ENCODE measurements at regions not wholly inside any gene's neighbourhood (a gene's known extent, or its start where the extent isn't known, plus 50 kb on each side); places are given as distances from the start of the nearest gene placed in this dataset.

DNA sequence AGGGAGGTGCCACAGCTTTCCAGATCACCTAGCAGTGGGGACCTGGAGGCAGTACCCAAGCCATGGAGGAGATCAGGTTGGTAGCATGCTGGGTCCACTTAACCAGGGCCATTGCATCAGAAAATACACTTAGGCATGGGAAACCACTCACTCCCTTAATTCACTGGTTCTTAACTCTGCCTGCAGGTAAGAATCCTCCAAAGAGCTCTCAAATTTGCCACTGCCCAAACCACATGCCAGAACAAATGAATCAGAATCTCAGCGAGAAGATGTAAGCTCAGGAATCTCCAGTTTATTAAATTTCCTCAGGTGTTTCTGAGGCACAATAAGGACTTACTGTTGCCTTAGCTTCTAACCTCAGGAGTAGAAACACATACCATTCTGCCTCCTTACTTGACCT is 327.7 kb upstream of the RASGEF1B start:
- DNase-seq (ENCODE audit: extremely low spot score): no peak
- no peak overlapping the region for H3K4me3 ChIP-seq
- H3K36me3 ChIP-seq: no peaks in the 10 kb centered on the region
- no peak overlapping the region for H3K27ac ChIP-seq (replicated peaks in 1 of 4)
- intact Hi-C loops (cut with DNase I): no loop called here
- TF ChIP-seq EP300 (IDR thresholded peaks at IDR 0.05) (no peak), POLR2AphosphoS5 (IDR thresholded peaks at IDR 0.05) (no peak), POLR2A (IDR thresholded peaks at IDR 0.05; ENCODE audit: low read depth) (no peak)
- TF ChIP-seq, protein P1, sequence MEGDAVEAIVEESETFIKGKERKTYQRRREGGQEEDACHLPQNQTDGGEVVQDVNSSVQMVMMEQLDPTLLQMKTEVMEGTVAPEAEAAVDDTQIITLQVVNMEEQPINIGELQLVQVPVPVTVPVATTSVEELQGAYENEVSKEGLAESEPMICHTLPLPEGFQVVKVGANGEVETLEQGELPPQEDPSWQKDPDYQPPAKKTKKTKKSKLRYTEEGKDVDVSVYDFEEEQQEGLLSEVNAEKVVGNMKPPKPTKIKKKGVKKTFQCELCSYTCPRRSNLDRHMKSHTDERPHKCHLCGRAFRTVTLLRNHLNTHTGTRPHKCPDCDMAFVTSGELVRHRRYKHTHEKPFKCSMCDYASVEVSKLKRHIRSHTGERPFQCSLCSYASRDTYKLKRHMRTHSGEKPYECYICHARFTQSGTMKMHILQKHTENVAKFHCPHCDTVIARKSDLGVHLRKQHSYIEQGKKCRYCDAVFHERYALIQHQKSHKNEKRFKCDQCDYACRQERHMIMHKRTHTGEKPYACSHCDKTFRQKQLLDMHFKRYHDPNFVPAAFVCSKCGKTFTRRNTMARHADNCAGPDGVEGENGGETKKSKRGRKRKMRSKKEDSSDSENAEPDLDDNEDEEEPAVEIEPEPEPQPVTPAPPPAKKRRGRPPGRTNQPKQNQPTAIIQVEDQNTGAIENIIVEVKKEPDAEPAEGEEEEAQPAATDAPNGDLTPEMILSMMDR (IDR thresholded peaks at IDR 0.05): no peak
- 90% methylated on average over 1 of the region's 1 CpG for WGBS
- H3K9me3 ChIP-seq: no peaks in the 10 kb centered on the region
- H3K27me3 ChIP-seq: no peaks in the 10 kb centered on the region
- no peaks in the 10 kb centered on the region for H3K4me1 ChIP-seq

- Histone ChIP-seq H3K27ac (replicated peaks in 1 of 4) (no peak overlapping the region), H3K27me3 (no peaks in the 10 kb centered on the region), H3K4me1 (no peaks in the 10 kb centered on the region), H3K36me3 (no peaks in the 10 kb centered on the region), H3K4me3 (no peak overlapping the region), H3K9me3 (no peaks in the 10 kb centered on the region)
- 88% methylated on average over 1 of the region's 1 CpG for WGBS
- no peak for TF ChIP-seq POLR2A (IDR thresholded peaks at IDR 0.05; ENCODE audit: low read depth)
- TF ChIP-seq POLR2AphosphoS5 (IDR thresholded peaks at IDR 0.05): no peak
- no peak for TF ChIP-seq EP300 (IDR thresholded peaks at IDR 0.05)
- TF ChIP-seq, protein P1 (IDR thresholded peaks at IDR 0.05): no peak
- intact Hi-C loops (cut with DNase I): no loop called here
- no peak for DNase-seq (ENCODE audit: extremely low spot score)
These were observed 325.3 kb upstream of the RASGEF1B start for GRCh38 chr4:81796790-81797528.

- no peaks in the 10 kb centered on the region for H3K36me3 ChIP-seq
- no peak overlapping the region for H3K27ac ChIP-seq (replicated peaks in 1 of 4)
- intact Hi-C loops (cut with DNase I): no loop called here
- H3K4me3 ChIP-seq: no peak overlapping the region
- H3K9me3 ChIP-seq: no peaks in the 10 kb centered on the region
- DNase-seq (ENCODE audit: extremely low spot score): no peak
- no peak for TF ChIP-seq EP300 (IDR thresholded peaks at IDR 0.05)
- no peaks in the 10 kb centered on the region for H3K4me1 ChIP-seq
- H3K27me3 ChIP-seq: no peaks in the 10 kb centered on the region
These were observed 320.8 kb upstream of the RASGEF1B start for GRCh38 chr4:81792521-81792920.

DNA sequence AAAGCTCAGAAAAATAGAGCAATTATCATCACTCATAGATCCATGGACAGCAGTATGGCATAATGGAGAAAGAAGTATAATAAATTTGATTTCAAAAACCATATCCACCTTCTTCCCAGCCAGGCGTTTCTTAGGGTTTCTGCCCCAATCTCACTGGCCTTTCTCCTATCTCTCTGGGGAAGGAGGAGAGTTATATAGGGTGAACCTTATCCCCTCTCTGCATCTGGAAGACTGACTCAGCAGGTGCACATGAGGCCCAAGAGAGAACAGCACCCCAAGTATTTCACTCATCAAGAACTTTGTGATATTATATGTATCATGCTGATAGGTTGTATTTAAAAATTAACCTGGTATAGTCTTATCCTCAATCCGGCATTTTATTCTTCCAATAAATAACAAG is 318.8 kb upstream of the RASGEF1B start:
- TF ChIP-seq, protein P1 (IDR thresholded peaks at IDR 0.05): no peak
- no peak for TF ChIP-seq POLR2A (IDR thresholded peaks at IDR 0.05; ENCODE audit: low read depth)
- no peak for TF ChIP-seq EP300 (IDR thresholded peaks at IDR 0.05)
- no peak for TF ChIP-seq POLR2AphosphoS5 (IDR thresholded peaks at IDR 0.05)
- no peaks in the 10 kb centered on the region for H3K27me3 ChIP-seq
- DNase-seq (ENCODE audit: extremely low spot score): no peak
- no peaks in the 10 kb centered on the region for H3K36me3 ChIP-seq
- 40% methylated on average over 2 of the region's 2 CpGs for WGBS
- no peaks in the 10 kb centered on the region for H3K9me3 ChIP-seq
- H3K27ac ChIP-seq (replicated peaks in 1 of 4): no peak overlapping the region
- intact Hi-C loops (cut with DNase I): no loop called here
- H3K4me3 ChIP-seq: no peak overlapping the region
- H3K4me1 ChIP-seq: peaks cover 0 to 12% (median 9%) of the 10 kb centered on the region in 4 donors

DNA sequence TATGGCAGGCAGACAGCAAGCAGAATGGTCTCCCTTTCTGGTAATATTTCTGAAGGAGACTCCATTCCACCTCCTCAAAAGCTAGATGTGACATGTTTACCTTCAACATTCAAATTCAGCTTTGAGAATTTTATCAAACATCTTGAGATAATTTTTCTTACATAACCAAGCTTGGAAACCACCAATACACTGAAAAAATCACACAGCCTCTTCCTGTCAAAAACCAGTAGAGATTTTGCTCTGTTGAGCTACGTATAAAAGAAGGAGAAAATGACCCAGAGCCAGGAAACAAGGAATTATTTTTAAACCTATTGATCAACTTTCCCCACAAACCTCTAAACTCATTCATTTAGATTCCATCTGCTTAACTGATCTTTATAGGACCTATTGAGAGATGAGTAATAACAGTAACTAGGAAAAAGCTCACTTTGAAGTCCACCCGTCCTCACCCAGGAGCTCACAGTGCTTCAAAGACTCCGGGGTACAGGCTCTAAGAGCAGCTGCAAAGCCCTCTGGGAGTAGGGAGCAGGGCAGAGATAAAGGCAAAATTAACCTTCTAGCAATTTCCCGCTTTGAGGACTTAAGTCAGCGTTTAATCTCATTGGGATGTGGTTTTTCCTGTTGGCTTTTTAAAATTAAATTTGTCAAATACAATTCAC is 318.2 kb upstream of the RASGEF1B start:
- Histone ChIP-seq H3K9me3 (no peaks in the 10 kb centered on the region), H3K27me3 (no peaks in the 10 kb centered on the region), H3K4me3 (no peak overlapping the region), H3K36me3 (no peaks in the 10 kb centered on the region), H3K4me1 (peaks cover 0 to 12% (median 9%) of the 10 kb centered on the region in 4 donors), H3K27ac (replicated peaks in 1 of 4) (no peak overlapping the region)
- intact Hi-C loops (cut with DNase I): no loop called here
- WGBS: 82% methylated on average over 5 of the region's 5 CpGs
- DNase-seq (ENCODE audit: extremely low spot score): no peak
- TF ChIP-seq POLR2A (IDR thresholded peaks at IDR 0.05; ENCODE audit: low read depth) (no peak), EP300 (IDR thresholded peaks at IDR 0.05) (no peak), POLR2AphosphoS5 (IDR thresholded peaks at IDR 0.05) (no peak)
- TF ChIP-seq, protein P1 (IDR thresholded peaks at IDR 0.05): no peak
